ENCODE measurements at regions not wholly inside any gene's neighbourhood (a gene's known extent, or its start where the extent isn't known, plus 50 kb on each side); places are given as distances from the start of the nearest gene placed in this dataset.

DNA sequence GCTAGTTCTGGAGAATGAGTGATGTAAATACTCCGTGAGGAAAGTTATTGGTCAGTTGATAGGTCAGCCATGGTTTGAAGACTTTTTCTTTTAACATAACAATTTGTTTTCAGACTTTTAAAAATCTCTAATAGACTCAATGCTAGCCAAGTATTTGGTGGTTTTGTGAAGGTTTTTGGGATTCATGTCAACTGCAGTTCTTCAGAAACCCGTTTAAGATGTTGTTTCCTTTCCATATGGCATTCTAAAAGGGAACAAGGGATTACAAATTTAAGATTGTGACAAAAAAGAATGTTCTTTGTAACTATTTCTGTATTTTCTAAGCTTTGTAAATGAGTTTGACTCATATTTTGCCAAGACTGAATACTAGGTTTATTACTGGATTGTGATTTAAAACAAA is 281.7 kb upstream of the COL8A1 start:
- TF ChIP-seq, protein P1, sequence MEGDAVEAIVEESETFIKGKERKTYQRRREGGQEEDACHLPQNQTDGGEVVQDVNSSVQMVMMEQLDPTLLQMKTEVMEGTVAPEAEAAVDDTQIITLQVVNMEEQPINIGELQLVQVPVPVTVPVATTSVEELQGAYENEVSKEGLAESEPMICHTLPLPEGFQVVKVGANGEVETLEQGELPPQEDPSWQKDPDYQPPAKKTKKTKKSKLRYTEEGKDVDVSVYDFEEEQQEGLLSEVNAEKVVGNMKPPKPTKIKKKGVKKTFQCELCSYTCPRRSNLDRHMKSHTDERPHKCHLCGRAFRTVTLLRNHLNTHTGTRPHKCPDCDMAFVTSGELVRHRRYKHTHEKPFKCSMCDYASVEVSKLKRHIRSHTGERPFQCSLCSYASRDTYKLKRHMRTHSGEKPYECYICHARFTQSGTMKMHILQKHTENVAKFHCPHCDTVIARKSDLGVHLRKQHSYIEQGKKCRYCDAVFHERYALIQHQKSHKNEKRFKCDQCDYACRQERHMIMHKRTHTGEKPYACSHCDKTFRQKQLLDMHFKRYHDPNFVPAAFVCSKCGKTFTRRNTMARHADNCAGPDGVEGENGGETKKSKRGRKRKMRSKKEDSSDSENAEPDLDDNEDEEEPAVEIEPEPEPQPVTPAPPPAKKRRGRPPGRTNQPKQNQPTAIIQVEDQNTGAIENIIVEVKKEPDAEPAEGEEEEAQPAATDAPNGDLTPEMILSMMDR (IDR thresholded peaks at IDR 0.05): no peak
- Histone ChIP-seq H3K4me1 (ENCODE audit: insufficient read depth, low read length) (no peaks in the 10 kb centered on the region), H3K4me3 (ENCODE audit: low read length) (no peak overlapping the region), H3K36me3 (ENCODE audit: insufficient read depth, low read length) (no peaks in the 10 kb centered on the region), H3K27me3 (ENCODE audit: control insufficient read depth in 1 of 2, insufficient read depth in 2 of 2, low read length in 2 of 2) (no peaks in the 10 kb centered on the region), H3K27ac (ENCODE audit: low read depth in 1 of 2, low read length in 2 of 2) (no peak overlapping the region), H3K9me3 (ENCODE audit: control insufficient read depth in 1 of 2, insufficient read depth in 1 of 2, low read length in 2 of 2) (no peaks in the 10 kb centered on the region)
- Mint-ChIP-seq H3K9me3 (peaks cover 10% of the 10 kb centered on the region), H3K36me3 (ENCODE audit: low read depth) (no peaks in the 10 kb centered on the region), H3K4me1 (ENCODE audit: low read depth) (no peaks in the 10 kb centered on the region), H3K4me3 (no peak overlapping the region), H3K27ac (no peak overlapping the region), H3K27me3 (no peaks in the 10 kb centered on the region)
- POLR2A ChIA-PET: no interaction called here
- DNase-seq (no peak), ATAC-seq (ENCODE audit: poor library complexity) (no peak)
- CTCF ChIA-PET: no interaction called here
- intact Hi-C loops (cut with DNase I, micrococcal nuclease): no loop called here

DNA sequence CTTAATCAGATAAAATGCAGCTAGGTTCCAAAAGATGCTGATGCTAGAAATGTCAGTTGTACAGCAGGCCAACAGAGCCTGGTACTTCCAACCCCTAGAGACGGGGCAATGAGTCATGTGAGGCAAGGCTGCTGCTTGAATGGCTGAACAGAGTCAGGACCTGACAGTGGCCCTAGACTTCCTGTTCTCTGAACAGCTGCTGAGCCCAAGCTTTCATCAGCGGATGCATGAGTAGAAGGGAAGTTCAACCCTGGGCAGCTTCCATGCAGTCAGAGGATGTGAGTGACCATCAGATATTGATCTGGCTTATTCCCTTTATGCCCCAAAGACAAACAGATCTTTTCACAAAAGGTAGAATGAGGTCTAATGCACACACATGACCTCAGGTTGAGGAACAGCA is 282.9 kb upstream of the COL8A1 start:
- DNase-seq: no peak
- H3K4me1 Mint-ChIP-seq (ENCODE audit: low read depth): no peaks in the 10 kb centered on the region
- ChIA-PET POLR2A (no interaction called here), CTCF (no interaction called here)
- H3K27ac Mint-ChIP-seq: no peak overlapping the region
- no peak for ATAC-seq (ENCODE audit: poor library complexity)
- peaks cover 10% of the 10 kb centered on the region for H3K9me3 Mint-ChIP-seq
- TF ChIP-seq, protein P1 (IDR thresholded peaks at IDR 0.05): no peak
- no peak overlapping the region for H3K4me3 Mint-ChIP-seq
- H3K4me3 ChIP-seq (ENCODE audit: low read length): no peak overlapping the region
- no peaks in the 10 kb centered on the region for H3K27me3 Mint-ChIP-seq
- intact Hi-C loops (cut with DNase I, micrococcal nuclease): no loop called here
- no peak overlapping the region for H3K27ac ChIP-seq (ENCODE audit: low read depth in 1 of 2, low read length in 2 of 2)
- no peaks in the 10 kb centered on the region for H3K36me3 Mint-ChIP-seq (ENCODE audit: low read depth)
- no peaks in the 10 kb centered on the region for H3K9me3 ChIP-seq (ENCODE audit: control insufficient read depth in 1 of 2, insufficient read depth in 1 of 2, low read length in 2 of 2)
- no peaks in the 10 kb centered on the region for H3K4me1 ChIP-seq (ENCODE audit: insufficient read depth, low read length)
- no peaks in the 10 kb centered on the region for H3K27me3 ChIP-seq (ENCODE audit: control insufficient read depth in 1 of 2, insufficient read depth in 2 of 2, low read length in 2 of 2)
- H3K36me3 ChIP-seq (ENCODE audit: insufficient read depth, low read length): no peaks in the 10 kb centered on the region

DNA sequence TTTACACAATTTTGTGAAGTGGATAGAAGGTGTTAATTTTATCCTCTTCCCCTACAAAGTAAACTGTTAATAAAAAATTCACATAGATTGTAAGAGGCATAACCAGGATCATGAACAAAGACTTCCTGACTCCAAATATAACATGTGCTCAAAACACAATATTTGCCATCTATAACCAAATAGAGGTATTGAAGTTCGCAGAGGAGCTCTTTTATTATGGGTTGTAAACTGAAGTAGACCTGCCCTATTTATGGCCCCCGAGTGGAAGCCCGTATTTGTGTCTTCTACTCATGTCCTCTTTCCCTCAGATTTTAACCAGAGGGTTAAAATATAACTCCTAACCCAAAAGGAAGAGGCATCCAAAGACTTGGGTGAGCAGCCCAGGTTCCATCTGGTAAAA is 285.6 kb upstream of the COL8A1 start:
- no peak overlapping the region for H3K4me3 ChIP-seq (ENCODE audit: low read length)
- Mint-ChIP-seq H3K27ac (no peak overlapping the region), H3K27me3 (no peaks in the 10 kb centered on the region), H3K9me3 (peaks cover 10% of the 10 kb centered on the region), H3K36me3 (ENCODE audit: low read depth) (no peaks in the 10 kb centered on the region), H3K4me1 (ENCODE audit: low read depth) (no peaks in the 10 kb centered on the region), H3K4me3 (no peak overlapping the region)
- H3K9me3 ChIP-seq (ENCODE audit: control insufficient read depth in 1 of 2, insufficient read depth in 1 of 2, low read length in 2 of 2): no peaks in the 10 kb centered on the region
- ATAC-seq (ENCODE audit: poor library complexity) (no peak), DNase-seq (no peak)
- TF ChIP-seq, protein P1 (IDR thresholded peaks at IDR 0.05): no peak
- ChIA-PET CTCF (no interaction called here), POLR2A (no interaction called here)
- no peaks in the 10 kb centered on the region for H3K27me3 ChIP-seq (ENCODE audit: control insufficient read depth in 1 of 2, insufficient read depth in 2 of 2, low read length in 2 of 2)
- no peaks in the 10 kb centered on the region for H3K36me3 ChIP-seq (ENCODE audit: insufficient read depth, low read length)
- no peak overlapping the region for H3K27ac ChIP-seq (ENCODE audit: low read depth in 1 of 2, low read length in 2 of 2)
- H3K4me1 ChIP-seq (ENCODE audit: insufficient read depth, low read length): no peaks in the 10 kb centered on the region
- intact Hi-C loops (cut with DNase I, micrococcal nuclease): no loop called here

Measured in CD4-positive, alpha-beta T cell (primary cell).